IPS-18a (cell line): ENCODE measurements at regions not wholly inside any gene's neighbourhood (a gene's known extent, or its start where the extent isn't known, plus 50 kb on each side); places are given as distances from the start of the nearest gene placed in this dataset.

ENCODE experiments used
- H3K27ac ChIP-seq: one replicate; pipeline ENCODE4 v1.5.1; 2013; ENCODE audit warnings: low read length
- H3K27me3 ChIP-seq: one replicate; pipeline ENCODE4 v1.6.1; 2013; ENCODE audit warnings: mild to moderate bottlenecking, low read length; ENCODE audit not compliant: control insufficient read depth, insufficient read depth
- H3K36me3 ChIP-seq: one replicate; pipeline ENCODE4 v1.6.1; 2013; ENCODE audit warnings: low read depth, low read length; ENCODE audit not compliant: control insufficient read depth
- H3K4me1 ChIP-seq: one replicate; pipeline ENCODE4 v1.6.1; 2013; ENCODE audit warnings: low read depth, low read length; ENCODE audit not compliant: control insufficient read depth
- H3K4me3 ChIP-seq: one replicate; pipeline ENCODE4 v1.5.1; 2013; ENCODE audit warnings: low read length
- H3K9ac ChIP-seq: one replicate; pipeline ENCODE4 v1.6.1; 2013; ENCODE audit warnings: mild to moderate bottlenecking, low read length, moderate library complexity
- H3K9me3 ChIP-seq: one replicate; pipeline ENCODE4 v1.6.1; 2013; ENCODE audit warnings: low read depth, low read length; ENCODE audit not compliant: control insufficient read depth

DNA sequence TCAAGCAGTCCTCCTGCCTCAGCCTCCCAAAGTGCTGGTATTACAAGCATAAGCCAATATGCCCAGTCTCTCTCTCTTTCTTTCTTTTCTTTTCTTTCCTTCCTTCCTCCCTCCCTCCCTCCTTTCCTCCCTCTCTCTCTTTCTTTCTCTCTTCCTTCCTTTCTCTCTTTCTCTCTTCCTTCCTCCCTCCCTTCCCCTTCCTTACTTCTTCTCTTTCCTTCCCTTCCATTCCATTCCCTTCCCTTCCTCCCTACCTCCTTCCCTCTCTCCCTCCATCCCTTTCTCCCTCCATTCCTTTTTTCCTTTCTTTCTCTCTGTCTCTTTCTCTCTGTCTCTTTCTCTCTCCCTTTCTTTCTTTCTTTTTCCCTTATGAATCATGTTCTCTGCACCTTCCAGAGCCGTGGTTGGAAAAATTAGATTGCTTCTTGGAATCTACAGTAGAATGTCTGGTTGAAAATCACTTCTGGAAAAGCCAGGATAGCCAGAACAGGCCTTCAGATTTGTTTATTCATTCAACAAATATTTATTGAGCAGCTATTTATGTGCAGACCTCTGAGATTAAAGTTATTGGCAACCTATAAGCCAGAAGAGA lies 68.4 kb upstream of the ARHGAP5 start:
- H3K36me3 ChIP-seq: no peaks in the 10 kb centered on the region
- no peaks in the 10 kb centered on the region for H3K4me1 ChIP-seq
- no peaks in the 10 kb centered on the region for H3K27me3 ChIP-seq
- H3K4me3 ChIP-seq: no peak overlapping the region
- no peak overlapping the region for H3K27ac ChIP-seq
- no peaks in the 10 kb centered on the region for H3K9me3 ChIP-seq
- H3K9ac ChIP-seq: no peak overlapping the region

DNA sequence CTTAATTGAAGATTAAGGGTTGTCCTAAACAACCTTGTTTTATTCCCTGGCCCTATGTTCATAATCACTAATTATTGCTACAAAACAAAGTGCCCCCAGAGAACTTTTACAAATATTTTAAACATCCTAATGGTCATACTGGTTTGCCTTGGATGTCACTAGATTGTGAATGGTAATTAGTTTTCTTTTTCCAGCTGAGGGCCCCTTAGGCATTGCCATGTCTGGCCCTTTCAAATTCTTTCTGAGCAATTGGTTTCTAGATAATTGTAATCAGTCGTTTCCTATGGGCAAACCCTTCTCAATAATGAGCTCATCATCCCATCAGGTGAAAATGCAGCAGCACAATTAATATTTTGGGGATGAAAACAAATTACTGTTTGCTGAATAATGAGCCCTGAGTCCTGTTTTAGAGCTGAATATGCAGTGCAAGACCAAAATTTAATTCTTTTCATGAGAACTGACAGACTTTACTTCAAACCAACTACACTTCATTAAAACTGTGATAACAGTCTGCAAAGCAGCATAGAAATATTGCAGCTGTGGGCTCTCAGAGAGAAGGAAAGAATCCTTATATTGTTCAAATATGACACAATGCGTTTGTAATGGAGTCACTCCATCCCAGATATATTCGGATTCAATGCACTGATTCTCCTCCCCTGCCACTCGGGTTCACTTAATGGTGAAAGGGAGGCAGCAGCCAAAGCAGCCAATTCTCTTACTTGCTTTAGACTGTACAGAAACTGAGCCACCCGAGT lies 67.7 kb upstream of the ARHGAP5 start:
- H3K4me1 ChIP-seq: no peaks in the 10 kb centered on the region
- no peaks in the 10 kb centered on the region for H3K27me3 ChIP-seq
- H3K36me3 ChIP-seq: no peaks in the 10 kb centered on the region

DNA sequence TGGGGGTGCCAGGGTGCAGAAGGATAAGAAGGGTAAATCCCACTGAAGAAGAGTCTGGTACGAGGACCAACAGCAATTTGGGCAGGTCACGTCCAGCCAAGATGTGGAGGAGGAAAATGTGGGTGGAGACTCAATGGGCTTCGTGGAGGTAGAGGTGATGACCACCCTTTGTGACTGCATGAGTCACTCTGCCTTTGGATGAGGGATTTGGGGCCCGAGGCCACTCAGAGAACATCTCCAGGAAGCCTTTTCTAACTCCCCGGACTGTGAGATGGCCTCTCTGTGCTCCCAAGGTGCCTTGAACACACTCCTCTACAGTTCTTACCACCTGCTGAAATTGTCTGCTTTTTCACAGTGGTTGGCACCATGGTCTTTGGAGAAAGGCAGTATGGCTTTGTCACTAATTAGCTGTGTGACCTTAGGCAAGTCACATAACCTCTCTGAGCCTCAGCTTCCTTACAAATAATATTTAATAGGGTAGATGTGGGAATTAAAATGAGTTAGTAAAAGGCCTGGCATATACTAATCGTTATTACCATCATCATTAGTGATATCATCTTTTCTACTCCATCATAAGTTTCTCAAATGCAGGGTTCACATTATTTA lies 67.0 kb upstream of the ARHGAP5 start:
- Histone ChIP-seq H3K4me1 (no peaks in the 10 kb centered on the region), H3K9me3 (no peaks in the 10 kb centered on the region), H3K36me3 (no peaks in the 10 kb centered on the region), H3K27me3 (no peaks in the 10 kb centered on the region), H3K4me3 (no peak overlapping the region), H3K27ac (no peak overlapping the region), H3K9ac (no peak overlapping the region)

More for the DNA sequence above, 67.7 kb upstream of the ARHGAP5 start:
- H3K9ac ChIP-seq: no peak overlapping the region
- H3K4me3 ChIP-seq: no peak overlapping the region
- H3K27ac ChIP-seq: no peak overlapping the region
- H3K9me3 ChIP-seq: no peaks in the 10 kb centered on the region

DNA sequence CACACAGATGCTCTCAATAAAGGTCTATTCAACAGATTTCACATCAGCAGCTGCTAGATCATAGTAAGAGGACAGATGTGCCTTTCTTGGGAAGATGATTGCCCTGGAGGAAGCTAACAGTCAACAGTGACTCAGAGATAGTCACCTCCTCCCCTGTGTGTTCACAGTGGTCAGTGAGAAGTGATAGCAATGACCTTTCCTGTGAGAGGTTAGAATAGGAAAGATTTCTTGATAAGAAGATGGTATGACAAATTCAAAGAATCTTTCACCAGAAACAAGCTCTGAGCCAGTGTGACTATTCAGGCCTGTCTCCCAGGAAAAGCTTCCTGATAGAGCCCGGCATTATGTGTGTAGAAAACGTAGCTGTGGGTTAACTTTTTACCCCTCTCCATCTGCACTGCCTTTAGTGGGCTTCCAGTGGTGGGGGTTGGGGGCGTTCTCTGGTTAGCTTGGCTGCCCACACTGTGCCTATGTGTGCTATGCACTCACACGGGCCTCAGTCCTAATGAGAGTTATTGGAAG lies 66.4 kb upstream of the ARHGAP5 start:
- Histone ChIP-seq H3K4me1 (no peaks in the 10 kb centered on the region), H3K9me3 (no peaks in the 10 kb centered on the region), H3K27ac (no peak overlapping the region), H3K27me3 (no peaks in the 10 kb centered on the region), H3K36me3 (no peaks in the 10 kb centered on the region), H3K9ac (no peak overlapping the region), H3K4me3 (no peak overlapping the region)

DNA sequence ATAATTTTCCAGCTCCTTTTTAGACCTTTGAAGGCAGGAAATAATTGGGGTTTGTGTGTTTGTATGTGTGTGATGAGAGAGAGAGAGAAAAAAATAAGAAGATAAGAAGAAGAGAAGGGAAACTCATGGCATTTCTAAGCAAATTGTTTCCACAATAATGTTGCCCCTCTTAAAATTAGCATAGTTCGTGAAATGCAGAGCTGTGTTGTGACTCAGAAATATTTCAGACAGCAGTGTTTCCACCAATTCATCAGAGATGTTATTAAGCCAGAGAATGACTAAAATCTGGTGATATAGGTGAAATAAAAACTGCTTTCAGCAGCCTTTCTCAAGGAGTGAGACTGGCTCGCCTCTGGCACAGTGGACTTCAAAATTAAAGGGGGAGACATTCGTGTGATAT lies 65.9 kb upstream of the ARHGAP5 start:
- Histone ChIP-seq H3K27me3 (no peaks in the 10 kb centered on the region), H3K36me3 (no peaks in the 10 kb centered on the region), H3K9me3 (no peaks in the 10 kb centered on the region), H3K27ac (no peak overlapping the region), H3K4me1 (no peaks in the 10 kb centered on the region), H3K4me3 (no peak overlapping the region), H3K9ac (no peak overlapping the region)

DNA sequence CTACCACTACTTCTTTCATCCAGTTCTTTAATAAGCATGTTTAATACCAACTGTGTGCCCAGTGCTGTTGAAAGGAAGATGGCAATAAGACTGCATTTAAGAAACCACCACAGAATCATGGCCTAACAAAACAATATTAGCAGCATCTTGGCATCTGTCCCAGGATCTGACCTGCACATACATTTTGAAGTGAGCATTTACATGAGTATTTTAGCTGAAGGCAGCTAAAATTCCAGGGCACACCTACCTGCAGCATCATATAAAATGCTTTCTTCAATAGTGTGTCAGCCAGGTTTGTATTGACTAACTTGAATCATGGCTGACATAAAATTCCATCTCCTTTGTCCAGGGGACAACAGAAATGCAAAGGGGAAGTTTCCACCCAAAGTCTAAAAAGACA lies 65.0 kb upstream of the ARHGAP5 start:
- Histone ChIP-seq H3K9me3 (no peaks in the 10 kb centered on the region), H3K4me3 (no peak overlapping the region), H3K27ac (no peak overlapping the region), H3K27me3 (no peaks in the 10 kb centered on the region), H3K9ac (no peak overlapping the region), H3K4me1 (no peaks in the 10 kb centered on the region), H3K36me3 (no peaks in the 10 kb centered on the region)

DNA sequence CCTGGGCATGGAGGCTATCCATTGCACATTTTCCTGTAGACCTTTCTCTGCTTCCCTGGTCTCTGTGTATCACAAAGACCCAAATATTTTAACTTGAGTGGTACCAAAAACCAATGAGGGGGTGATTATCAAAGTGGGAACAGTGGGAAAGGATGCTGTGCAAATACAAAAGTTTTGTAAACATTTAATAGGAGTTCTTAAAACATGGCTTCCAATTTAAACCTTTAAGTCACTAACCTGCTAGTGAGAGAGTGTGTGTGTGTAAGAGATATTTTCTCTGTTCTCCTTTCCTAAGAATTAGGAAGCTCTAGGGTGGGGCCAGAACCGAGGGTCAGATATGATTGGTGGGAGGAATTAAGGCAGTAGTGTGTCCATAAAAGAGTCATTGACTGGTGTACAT lies 64.5 kb upstream of the ARHGAP5 start:
- Histone ChIP-seq H3K9me3 (no peaks in the 10 kb centered on the region), H3K4me3 (no peak overlapping the region), H3K36me3 (no peaks in the 10 kb centered on the region), H3K27ac (no peak overlapping the region), H3K4me1 (no peaks in the 10 kb centered on the region), H3K9ac (no peak overlapping the region), H3K27me3 (no peaks in the 10 kb centered on the region)

DNA sequence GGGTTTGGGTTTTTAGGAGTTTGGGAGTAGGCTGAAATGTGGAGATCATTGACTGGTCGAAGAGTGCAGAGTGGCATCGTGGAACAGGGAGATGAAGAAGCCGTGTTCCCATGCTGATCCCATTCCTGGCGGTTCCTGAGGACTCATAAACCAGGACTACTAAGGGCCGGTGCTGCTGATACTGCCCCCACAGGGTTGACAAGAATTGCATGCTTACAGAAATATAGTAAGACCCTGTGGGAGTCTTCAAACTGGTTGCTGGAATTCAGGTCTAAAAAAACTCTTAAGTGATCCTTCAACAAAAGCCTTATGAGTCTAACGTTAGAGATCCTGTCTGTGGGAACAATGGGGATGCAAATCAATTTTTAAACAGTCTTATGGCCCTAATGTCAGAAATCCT lies 64.0 kb upstream of the ARHGAP5 start:
- Histone ChIP-seq H3K27ac (no peak overlapping the region), H3K4me3 (no peak overlapping the region), H3K9me3 (no peaks in the 10 kb centered on the region), H3K27me3 (no peaks in the 10 kb centered on the region), H3K36me3 (no peaks in the 10 kb centered on the region), H3K9ac (no peak overlapping the region), H3K4me1 (no peaks in the 10 kb centered on the region)

DNA sequence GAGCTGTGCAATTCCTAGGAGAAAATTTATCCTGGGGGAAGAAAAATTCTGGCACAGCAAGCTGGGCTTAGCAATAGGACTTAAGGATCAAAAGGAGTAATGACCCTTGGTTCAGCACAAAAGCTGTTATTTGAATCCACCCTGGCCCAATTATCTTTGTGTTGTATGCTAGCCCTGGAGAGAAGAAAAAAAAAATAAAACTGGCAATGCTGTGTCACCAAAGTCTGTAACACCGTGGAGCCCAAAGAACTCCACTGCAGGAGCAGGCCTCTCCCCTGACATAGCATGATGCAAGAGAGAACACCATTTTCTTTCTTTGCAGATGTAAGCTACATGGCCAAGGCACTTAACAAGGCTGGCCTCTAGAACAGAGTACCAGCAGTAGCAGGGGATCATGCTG lies 63.0 kb upstream of the ARHGAP5 start:
- Histone ChIP-seq H3K4me1 (no peaks in the 10 kb centered on the region), H3K4me3 (no peak overlapping the region), H3K36me3 (no peaks in the 10 kb centered on the region), H3K9ac (no peak overlapping the region), H3K9me3 (no peaks in the 10 kb centered on the region), H3K27ac (no peak overlapping the region), H3K27me3 (no peaks in the 10 kb centered on the region)

DNA sequence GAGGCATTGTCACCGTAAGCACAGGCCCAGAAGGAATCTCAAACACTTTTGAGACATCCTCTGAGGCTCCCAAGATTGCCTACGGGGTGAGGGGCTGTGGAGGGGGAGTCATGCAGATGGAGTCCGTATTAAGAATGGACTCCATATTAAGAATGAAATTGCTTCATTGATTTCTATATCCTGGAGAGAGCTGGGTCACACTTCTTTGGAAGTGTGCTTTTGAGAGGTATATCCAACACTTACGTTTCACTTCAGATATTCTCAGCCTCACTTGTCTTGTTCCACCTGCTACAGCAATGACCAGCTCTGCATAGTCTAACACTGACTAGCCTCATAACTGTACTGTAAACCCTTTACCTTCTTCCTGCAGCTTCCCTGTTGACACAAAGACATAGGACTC lies 62.6 kb upstream of the ARHGAP5 start:
- H3K9ac ChIP-seq: no peak overlapping the region
- H3K27ac ChIP-seq: no peak overlapping the region
- H3K9me3 ChIP-seq: no peaks in the 10 kb centered on the region
- no peaks in the 10 kb centered on the region for H3K36me3 ChIP-seq
- H3K27me3 ChIP-seq: no peaks in the 10 kb centered on the region
- no peaks in the 10 kb centered on the region for H3K4me1 ChIP-seq
- H3K4me3 ChIP-seq: no peak overlapping the region

DNA sequence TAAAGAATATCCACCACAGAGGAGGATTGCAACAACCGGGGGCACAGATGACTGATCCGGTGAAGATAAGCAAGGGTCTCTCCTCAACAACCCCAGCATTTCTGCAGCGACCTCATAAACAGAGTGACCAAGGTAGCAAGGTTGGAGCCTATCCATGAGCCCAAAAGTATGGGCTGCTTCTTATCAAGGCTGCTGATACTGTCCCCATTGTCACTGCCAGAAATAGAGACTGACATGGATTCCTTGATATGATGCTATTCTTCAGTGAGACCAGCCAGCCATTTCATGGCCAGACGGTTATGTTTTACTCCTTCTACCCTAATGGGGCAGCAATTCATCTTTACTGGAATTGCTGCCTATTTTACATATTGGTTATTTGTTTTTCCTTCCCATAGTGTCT lies 61.9 kb upstream of the ARHGAP5 start:
- H3K4me3 ChIP-seq: no peak overlapping the region
- H3K27me3 ChIP-seq: no peaks in the 10 kb centered on the region
- H3K9me3 ChIP-seq: no peaks in the 10 kb centered on the region
- no peak overlapping the region for H3K27ac ChIP-seq
- no peaks in the 10 kb centered on the region for H3K36me3 ChIP-seq
- no peak overlapping the region for H3K9ac ChIP-seq
- H3K4me1 ChIP-seq: no peaks in the 10 kb centered on the region

DNA sequence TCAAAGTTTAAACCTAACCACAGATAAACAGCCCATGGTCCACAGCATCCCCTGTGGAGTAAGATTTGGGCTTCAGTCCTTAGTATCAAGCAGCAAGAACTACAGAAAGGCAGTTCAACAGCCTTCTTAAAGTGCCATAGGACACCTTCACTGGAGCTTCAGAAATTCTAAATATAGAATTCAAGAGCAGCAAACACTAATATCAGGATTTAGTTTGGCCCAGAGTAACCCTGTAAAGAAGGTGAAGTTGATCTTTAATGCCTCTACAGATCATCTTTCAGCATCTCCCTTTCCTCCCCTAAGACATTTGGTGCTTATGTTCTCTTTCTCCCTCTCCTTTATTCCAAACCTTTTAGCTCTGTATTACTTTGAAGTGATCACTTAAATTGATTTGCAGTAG lies 59.5 kb upstream of the ARHGAP5 start:
- peaks cover 8% of the 10 kb centered on the region for H3K9me3 ChIP-seq
- H3K4me1 ChIP-seq: no peaks in the 10 kb centered on the region
- no peaks in the 10 kb centered on the region for H3K27me3 ChIP-seq
- no peak overlapping the region for H3K9ac ChIP-seq
- H3K27ac ChIP-seq: no peak overlapping the region
- H3K4me3 ChIP-seq: no peak overlapping the region
- no peaks in the 10 kb centered on the region for H3K36me3 ChIP-seq
